ENCODE measurements at regions not wholly inside any gene's neighbourhood (a gene's known extent, or its start where the extent isn't known, plus 50 kb on each side); places are given as distances from the start of the nearest gene placed in this dataset.

DNA sequence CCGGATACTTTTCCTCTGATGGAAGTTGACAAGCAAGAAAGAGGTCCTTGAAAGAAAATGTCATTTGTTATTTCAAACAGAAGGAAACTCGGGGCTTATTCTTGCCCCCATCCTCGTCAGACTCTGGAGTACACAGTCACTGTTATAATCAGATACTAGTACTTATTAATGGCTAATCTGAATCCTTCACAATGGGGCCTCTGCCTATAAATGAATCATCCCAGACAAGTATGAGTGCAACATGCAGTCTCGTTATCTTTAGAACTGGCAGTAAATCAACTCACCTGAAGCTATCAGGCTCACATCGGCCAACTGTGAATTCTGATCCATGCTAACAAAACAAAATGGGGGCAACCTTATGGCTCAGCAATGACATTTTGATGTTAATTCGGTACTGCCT is 216.7 kb downstream of the GRIN2B start:
- no peak for DNase-seq (ENCODE audit: low read depth)

DNA sequence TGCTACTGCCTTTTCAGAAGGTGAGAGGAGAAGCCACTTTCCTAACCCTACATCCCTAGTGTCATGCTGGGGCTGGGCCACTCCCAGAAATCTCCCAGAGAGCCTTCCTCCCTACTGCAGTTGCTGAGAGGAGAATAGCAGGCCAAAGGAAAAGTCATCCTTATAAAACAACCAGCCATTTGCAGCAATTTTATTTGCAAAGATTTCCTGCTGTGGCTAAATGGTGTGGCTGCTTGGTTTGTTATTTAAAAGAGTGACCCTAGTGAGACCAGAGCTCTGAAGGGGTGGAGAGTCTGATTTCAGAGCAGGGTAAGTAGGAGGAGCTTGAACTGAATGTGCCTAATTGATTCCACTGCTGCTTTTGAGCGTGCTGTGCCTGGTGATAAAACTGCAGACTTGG is 232.0 kb downstream of the GRIN2B start:
- no peak for DNase-seq (ENCODE audit: low read depth)

DNA sequence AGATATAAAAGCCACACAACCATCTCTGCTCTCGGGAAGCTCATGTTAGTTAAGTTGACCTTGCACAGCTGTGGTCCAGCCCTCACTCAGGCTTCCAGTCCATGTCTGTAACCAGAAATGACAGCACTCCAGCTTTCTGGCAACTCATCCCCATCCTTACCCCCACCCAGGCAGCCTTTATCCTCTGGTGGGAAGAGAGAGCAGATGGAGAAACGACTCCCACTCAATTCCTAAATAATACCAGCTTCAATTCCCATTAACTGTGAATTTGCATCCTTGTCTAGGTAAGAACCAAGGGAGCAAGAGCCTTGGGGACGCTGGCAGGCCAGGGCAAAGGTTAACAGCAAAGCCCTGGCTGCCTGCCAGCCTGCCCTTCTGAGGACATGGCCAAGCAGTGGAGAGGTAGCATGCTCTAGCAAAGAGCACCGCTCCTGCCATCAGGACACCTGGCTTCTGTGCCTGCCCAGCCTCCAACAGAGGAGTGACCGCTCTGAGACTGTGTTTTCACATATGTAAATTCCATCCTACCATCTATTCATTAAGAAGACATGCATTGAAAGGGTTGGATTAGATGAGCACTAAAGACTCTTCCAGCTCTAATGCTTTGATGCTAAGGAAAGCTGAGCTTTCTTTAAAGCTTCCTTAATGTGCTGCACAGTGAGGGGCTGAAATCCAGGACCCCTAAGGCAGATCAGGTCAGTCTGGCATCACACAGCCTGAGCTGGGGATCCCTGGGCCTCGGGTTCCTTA is 236.1 kb downstream of the GRIN2B start:
- DNase-seq (ENCODE audit: low read depth), result no peak

DNA sequence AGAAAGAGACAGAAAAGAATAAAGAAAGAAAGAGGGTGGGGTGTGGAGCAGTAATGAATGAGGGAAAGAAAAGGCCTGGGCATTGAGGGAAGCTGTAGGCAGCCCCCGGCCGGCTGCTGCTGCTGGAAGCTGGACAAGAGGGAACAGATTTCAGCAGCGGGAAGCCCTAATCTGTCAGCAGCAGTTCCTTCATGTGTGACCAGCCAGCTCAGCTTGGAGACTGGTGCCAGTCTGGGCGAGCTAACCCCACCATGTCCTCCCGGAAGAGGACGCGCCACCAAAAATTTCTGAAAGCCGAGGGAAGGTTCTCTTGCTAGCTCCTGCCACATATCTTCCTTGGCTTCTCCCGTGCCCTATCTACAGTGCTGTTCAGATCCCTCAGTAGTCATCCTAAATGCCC is 236.8 kb downstream of the GRIN2B start:
- no peak for DNase-seq (ENCODE audit: low read depth)

DNA sequence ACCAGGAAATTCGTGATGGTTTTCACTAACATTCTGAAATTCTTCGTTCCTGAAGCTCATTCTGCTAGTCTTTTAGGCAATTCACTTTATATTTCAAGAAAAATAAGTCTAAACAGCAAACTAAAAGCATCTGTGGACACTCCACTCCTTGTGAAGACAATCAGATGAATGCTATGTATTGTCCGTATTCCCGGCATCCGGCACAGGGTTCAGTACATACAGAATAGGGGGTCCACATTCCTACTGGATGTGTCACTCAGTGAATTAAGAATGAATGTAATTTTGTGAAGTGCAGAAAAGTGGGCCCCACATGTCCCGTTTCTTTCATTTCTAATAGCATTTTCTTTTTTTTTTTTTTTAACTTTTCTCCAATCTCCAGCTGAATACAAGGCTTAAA is 241.3 kb downstream of the GRIN2B start:
- DNase-seq (ENCODE audit: low read depth), result no peak

GRCh38 chr12:13735734-13736133 is 245.7 kb downstream of the GRIN2B start:
- DNase-seq (ENCODE audit: low read depth), result no peak

DNA sequence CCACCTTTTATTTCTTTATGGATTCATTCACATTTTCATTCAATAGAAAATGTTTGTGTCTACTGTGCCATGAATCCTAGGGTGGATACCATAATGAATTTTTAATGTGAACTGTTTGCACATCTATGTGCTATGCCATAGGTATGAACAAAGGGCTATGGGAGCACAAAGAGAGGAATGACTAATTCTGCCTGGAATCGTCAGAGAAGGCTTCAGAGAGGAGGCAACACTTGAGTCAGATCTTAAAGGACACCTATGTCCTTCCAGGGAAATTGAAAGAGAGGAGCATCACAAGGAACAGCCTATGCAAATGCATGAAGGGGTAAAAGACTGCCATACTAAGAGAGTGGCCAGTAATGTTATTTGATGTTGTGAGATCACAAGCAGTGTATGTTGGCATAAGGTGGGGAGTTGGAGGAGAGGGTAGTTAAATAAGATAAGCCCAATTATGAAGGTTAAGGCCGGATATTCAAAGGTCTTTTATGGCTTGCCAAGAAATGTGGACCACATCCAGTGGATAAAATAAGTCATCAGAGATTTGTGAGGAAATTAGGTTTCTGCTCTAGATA is 246.7 kb downstream of the GRIN2B start:
- DNase-seq (ENCODE audit: low read depth), result no peak

DNA sequence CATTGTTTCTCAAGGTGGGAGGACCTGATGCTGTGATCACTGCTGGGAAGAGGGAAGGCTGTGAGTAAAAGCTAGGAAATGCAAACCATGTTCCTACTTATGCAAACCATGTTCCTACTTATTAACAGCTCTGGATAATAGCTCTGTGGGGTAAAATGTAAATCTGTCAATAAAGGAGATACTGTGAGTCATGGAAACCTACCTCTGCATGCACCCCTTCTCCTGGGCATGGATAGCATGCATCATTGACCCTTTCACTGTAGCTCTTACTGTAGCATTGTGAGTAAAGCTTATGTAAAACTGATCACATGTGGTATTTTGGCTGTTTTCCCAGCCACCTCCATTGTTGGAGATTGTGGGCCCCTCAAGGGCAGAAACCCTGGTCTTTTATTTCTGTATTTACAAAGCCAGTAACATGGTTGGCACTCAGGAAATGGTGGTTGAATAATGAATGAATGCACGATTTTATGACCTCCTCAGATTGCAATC is 253.7 kb downstream of the GRIN2B start:
- no peak for DNase-seq (ENCODE audit: low read depth)

- DNase-seq (ENCODE audit: low read depth), result no peak
Observed at GRCh38 chr12:13725049-13725448, 256.4 kb downstream of the GRIN2B start.

DNA sequence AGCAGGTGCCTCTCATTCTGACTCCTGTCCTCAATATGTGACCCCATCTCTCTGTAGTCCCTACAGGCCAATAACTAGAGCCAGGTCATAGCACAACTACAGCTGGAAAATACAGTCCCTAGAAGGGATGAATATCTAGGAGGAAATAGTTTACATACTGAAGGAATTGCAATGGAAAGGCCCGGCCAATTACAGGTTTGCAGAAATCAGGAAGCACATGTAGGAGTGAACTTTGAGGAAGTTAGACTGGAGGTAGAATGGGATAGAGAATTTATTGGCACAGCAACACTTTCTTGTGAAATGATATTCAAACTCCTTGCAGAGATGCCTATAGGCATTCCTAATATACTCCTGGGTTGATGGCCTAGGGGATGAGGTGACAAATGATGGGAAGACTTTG is 257.3 kb downstream of the GRIN2B start:
- no peak for DNase-seq (ENCODE audit: low read depth)

DNA sequence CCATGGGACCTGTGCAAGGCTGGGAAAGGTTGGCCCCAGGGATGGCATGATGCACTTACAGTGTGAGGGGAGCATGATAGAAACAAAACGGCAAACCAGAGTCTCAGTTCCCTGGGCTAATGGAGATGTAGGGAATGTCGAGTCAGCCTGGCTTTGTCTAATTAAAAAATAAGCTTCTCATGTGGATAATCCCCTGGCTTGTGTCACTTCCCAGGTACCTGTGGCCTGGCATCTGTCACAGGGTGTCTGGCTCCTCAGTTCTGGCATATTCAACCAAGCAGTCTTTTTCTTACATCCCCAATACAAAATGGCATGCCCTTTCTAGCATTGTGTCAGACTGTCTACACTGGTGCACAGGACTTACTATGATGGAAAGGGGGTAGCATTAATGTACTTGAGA is 261.4 kb downstream of the GRIN2B start:
- no peak for DNase-seq (ENCODE audit: low read depth)

- no peak for DNase-seq (ENCODE audit: low read depth)
Observed at GRCh38 chr12:13718271-13718670, 263.1 kb downstream of the GRIN2B start.

GRCh38 chr12:13716119-13716518 is 265.3 kb downstream of the GRIN2B start:
- no peak for DNase-seq (ENCODE audit: low read depth)

DNA sequence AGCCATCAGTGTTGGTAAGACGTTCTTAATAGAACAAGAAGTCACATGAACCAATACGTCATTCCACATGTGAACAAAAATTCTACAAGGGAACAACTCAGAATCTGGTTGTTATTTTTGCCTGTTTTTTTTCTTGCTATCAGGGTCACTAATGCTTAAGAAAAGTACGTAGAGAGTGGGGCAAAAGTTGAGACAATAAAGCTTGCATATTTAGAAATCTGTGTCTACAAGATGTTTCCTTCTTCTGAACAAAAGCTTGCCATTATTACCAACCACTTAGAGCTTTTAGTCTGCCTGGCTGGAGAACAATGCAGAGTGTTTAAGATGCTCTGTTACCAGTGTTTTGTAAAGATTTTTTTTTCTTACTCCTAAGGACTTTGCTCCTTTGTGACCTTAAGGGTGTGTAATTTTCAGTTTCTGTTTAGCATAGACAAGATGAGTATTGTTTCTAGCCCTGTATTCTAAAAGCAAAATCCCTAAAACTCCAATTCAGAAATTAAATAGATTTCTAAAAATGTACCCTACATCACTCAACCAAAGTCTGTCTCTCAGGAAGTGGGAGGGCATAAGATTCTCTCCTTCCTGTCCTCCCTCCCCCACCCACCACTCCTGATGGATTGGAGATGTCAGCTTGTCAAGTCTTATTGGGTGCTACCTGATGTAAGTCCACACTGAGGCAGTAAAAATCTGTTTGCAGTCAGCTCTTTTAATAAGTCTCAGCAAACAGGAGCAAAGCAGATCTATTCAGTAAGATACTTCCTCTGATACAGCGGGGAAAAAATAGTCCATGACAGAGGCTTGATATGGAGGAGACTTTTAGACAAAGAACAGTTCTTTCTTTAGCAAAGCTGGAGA is 267.6 kb downstream of the GRIN2B start:
- DNase-seq (ENCODE audit: low read depth), result no peak

DNA sequence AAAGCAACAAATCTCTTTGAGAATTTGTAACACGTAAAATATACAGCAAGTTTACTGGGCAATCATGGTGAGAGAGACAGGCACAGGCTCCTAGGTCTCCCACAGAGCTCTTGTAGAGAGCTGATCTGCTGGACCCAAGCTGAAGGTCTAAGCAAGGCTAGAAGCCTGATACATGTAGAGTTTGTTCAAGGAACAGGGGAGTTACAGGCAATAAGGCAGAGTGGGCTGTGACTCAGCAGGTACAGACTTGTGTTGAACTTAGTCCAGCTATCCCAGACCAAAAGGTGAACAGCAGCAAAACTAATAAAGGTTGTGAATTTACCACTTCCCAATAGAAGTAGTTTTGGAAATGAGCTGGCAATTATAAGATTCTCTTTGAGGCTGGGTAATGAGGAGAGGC is 273.6 kb downstream of the GRIN2B start:
- DNase-seq (ENCODE audit: low read depth), result no peak

GRCh38 chr12:13702381-13702780 is 279.0 kb downstream of the GRIN2B start:
- no peak for DNase-seq (ENCODE audit: low read depth)

GRCh38 chr12:13701502-13701901 is 279.9 kb downstream of the GRIN2B start:
- DNase-seq (ENCODE audit: low read depth), result no peak

- DNase-seq (ENCODE audit: low read depth), result no peak
Observed at GRCh38 chr12:13697973-13698372, 283.4 kb downstream of the GRIN2B start.

GRCh38 chr12:13695781-13696180 is 285.6 kb downstream of the GRIN2B start:
- no peak for DNase-seq (ENCODE audit: low read depth)

- no peak for DNase-seq (ENCODE audit: low read depth)
Observed at GRCh38 chr12:13692332-13692731, 289.1 kb downstream of the GRIN2B start.

DNA sequence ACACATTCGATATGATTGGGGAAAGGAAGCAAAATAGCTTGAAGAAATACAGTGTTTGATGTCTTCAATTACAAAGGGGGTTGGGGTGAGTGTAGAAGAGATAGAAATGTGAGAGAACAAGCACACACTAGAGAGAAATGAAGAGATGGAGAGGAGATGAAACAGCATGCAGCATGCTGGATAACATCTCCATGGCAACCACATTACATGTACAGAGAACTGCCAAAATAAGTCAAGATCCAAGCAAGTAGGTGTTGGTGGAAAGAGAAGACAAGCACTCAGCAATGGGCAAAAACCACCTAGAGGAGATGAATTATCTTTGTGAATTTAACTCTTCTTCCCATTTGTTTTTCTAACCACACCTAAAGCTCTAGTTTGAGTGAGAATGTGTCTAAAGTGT is 289.8 kb downstream of the GRIN2B start:
- no peak for DNase-seq (ENCODE audit: low read depth)

DNA sequence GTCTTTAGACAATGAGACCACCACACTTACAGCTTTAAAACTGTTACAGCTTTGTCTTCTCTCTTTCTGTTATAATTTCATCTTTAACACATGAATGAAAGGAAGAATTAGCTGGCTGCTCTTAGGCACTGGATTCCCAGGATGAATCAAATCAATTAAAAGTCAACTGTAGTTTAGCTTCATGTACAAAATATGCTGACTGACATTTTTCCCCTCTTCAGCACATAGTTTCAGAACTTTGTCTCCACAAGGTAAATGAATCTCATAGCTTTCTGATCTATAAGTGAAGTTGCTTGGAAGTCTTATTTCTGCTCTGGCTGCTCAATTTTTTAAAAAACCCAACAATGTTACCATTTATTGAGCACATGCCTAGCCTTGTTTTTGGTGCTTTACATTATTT is 293.8 kb downstream of the GRIN2B start:
- no peak for DNase-seq (ENCODE audit: low read depth)

- DNase-seq (ENCODE audit: low read depth), result no peak
Observed at GRCh38 chr12:13686260-13686659, 295.1 kb downstream of the GRIN2B start.
